Astrocyte (in vitro differentiated cells and primary cell): ENCODE measurements at regions not wholly inside any gene's neighbourhood (a gene's known extent, or its start where the extent isn't known, plus 50 kb on each side); places are given as distances from the start of the nearest gene placed in this dataset.

Source experiments
- DNase-seq: peaks from one replicate; pipeline ENCODE4 v3.0.0-alpha.2; 2010; ENCODE audit warnings: low read depth
- FAIRE-seq: peaks from 2 replicates; lab custom pipeline; 2011; peaks lifted over from hg19 to GRCh38; lab: Jason Lieb, UNC
- H2AFZ ChIP-seq: 2 replicates; pipeline ENCODE4 v1.6.0; 2012; ENCODE audit warnings: low read depth, low read length, inconsistent platforms
- H3K27ac ChIP-seq: 2 replicates; pipeline ENCODE4 v1.5.1; 2011; ENCODE audit warnings: low read depth, low read length, inconsistent platforms
- H3K27me3 ChIP-seq: 2 replicates; pipeline ENCODE4 v1.6.0; 2011; ENCODE audit warnings: low read length, inconsistent platforms; ENCODE audit not compliant: insufficient read depth
- H3K36me3 ChIP-seq: 2 replicates; pipeline ENCODE4 v1.5.1; 2011; ENCODE audit warnings: low read length, inconsistent platforms; ENCODE audit not compliant: insufficient read depth
- H3K4me1 ChIP-seq: 2 replicates; pipeline ENCODE4 v1.5.1; 2011; ENCODE audit warnings: low read length, inconsistent platforms; ENCODE audit not compliant: insufficient read depth
- H3K4me2 ChIP-seq: 2 replicates; pipeline ENCODE4 v1.6.0; 2012; ENCODE audit warnings: low read length, inconsistent platforms
- H3K4me3 ChIP-seq: 2 replicates; pipeline ENCODE4 v1.5.1; 2011; ENCODE audit warnings: low read depth, mild to moderate bottlenecking, low read length, inconsistent platforms; ENCODE audit not compliant: insufficient read depth
- H3K79me2 ChIP-seq: 2 replicates; pipeline ENCODE4 v1.6.0; 2012; ENCODE audit warnings: mild to moderate bottlenecking, low read length, inconsistent platforms; ENCODE audit not compliant: insufficient read depth
- H3K9ac ChIP-seq: 2 replicates; pipeline ENCODE4 v1.6.0; 2012; ENCODE audit warnings: mild to moderate bottlenecking, low read length, inconsistent platforms
- H3K9me3 ChIP-seq: 2 replicates; pipeline ENCODE4 v1.5.1; 2012; ENCODE audit warnings: low read depth, mild to moderate bottlenecking, low read length, inconsistent platforms; ENCODE audit not compliant: insufficient read depth
- H4K20me1 ChIP-seq: 2 replicates; pipeline ENCODE4 v1.6.0; 2012; ENCODE audit warnings: low read length, inconsistent platforms; ENCODE audit not compliant: insufficient read depth
- H3K27ac Mint-ChIP-seq: one replicate; pipeline ENCODE4 v1.8.0; 2021; ENCODE audit warnings: mild to moderate bottlenecking, mixed read lengths; ENCODE audit not compliant: unreplicated experiment
- H3K27me3 Mint-ChIP-seq: one replicate; pipeline ENCODE4 v1.8.0; 2021; ENCODE audit warnings: low read depth, mixed read lengths; ENCODE audit not compliant: unreplicated experiment
- H3K36me3 Mint-ChIP-seq: one replicate; pipeline ENCODE4 v1.8.0; 2021; ENCODE audit warnings: low read depth, mixed read lengths; ENCODE audit not compliant: unreplicated experiment
- H3K4me1 Mint-ChIP-seq: one replicate; pipeline ENCODE4 v1.8.0; 2021; ENCODE audit warnings: low read depth, mixed read lengths; ENCODE audit not compliant: unreplicated experiment
- H3K4me3 Mint-ChIP-seq: one replicate; pipeline ENCODE4 v1.8.0; 2021; ENCODE audit warnings: mild to moderate bottlenecking, moderate library complexity, mixed read lengths; ENCODE audit not compliant: unreplicated experiment
- H3K9me3 Mint-ChIP-seq: one replicate; pipeline ENCODE4 v1.8.0; 2021; ENCODE audit warnings: mild to moderate bottlenecking, mixed read lengths; ENCODE audit not compliant: unreplicated experiment
- EZH2 ChIP-seq: IDR thresholded peaks from 2 replicates; pipeline ENCODE4 v1.6.1; 2012; ENCODE audit warnings: mild to moderate bottlenecking, low read length, inconsistent platforms; ENCODE audit not compliant: insufficient read depth
- TF ChIP-seq, protein P1 (sequence below): IDR thresholded peaks from 2 replicates; pipeline ENCODE4 v1.5.1; 2011; ENCODE audit warnings: low read depth, mild to moderate bottlenecking, inconsistent platforms, low read length, moderate library complexity; ENCODE audit not compliant: insufficient read depth

DNA sequence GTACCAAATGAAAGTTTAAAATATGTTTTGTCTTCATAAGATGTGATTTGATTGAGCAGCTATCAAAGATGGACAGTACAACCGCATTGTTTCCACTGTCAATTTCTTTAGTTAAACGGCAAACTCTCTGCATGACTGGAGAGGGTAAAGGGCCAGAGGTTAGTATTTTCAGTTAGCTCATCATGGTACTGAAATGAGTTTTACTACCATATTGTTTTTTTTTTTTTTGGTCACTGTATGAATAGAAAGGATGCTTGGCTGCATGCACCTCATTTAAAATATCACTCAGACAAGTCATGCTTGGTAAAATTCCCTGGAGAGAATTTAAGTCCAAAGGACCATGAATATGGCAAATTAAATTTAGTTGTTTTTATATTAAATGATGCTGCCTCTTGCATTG lies 942.1 kb upstream of the SPRY2 start:
- DNase-seq (no peak), FAIRE-seq (no peak)
- Histone ChIP-seq H3K4me1 (no peaks in the 10 kb centered on the region), H3K79me2 (no peaks in the 10 kb centered on the region), H3K4me2 (no peak overlapping the region), H3K9me3 (no peaks in the 10 kb centered on the region), H2AFZ (no peak overlapping the region), H3K27ac (no peak overlapping the region), H3K4me3 (no peak overlapping the region), H3K27me3 (no peaks in the 10 kb centered on the region), H3K9ac (no peak overlapping the region), H4K20me1 (no peaks in the 10 kb centered on the region), H3K36me3 (no peaks in the 10 kb centered on the region)
- TF ChIP-seq, protein P1, sequence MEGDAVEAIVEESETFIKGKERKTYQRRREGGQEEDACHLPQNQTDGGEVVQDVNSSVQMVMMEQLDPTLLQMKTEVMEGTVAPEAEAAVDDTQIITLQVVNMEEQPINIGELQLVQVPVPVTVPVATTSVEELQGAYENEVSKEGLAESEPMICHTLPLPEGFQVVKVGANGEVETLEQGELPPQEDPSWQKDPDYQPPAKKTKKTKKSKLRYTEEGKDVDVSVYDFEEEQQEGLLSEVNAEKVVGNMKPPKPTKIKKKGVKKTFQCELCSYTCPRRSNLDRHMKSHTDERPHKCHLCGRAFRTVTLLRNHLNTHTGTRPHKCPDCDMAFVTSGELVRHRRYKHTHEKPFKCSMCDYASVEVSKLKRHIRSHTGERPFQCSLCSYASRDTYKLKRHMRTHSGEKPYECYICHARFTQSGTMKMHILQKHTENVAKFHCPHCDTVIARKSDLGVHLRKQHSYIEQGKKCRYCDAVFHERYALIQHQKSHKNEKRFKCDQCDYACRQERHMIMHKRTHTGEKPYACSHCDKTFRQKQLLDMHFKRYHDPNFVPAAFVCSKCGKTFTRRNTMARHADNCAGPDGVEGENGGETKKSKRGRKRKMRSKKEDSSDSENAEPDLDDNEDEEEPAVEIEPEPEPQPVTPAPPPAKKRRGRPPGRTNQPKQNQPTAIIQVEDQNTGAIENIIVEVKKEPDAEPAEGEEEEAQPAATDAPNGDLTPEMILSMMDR, result no peak
- no peak for TF ChIP-seq EZH2
- no peak overlapping the region for H3K4me3 Mint-ChIP-seq
- peaks cover 9% of the 10 kb centered on the region for H3K4me1 Mint-ChIP-seq
- no peaks in the 10 kb centered on the region for H3K27me3 Mint-ChIP-seq
- no peak overlapping the region for H3K27ac Mint-ChIP-seq
- no peaks in the 10 kb centered on the region for H3K9me3 Mint-ChIP-seq
- no peaks in the 10 kb centered on the region for H3K36me3 Mint-ChIP-seq

DNA sequence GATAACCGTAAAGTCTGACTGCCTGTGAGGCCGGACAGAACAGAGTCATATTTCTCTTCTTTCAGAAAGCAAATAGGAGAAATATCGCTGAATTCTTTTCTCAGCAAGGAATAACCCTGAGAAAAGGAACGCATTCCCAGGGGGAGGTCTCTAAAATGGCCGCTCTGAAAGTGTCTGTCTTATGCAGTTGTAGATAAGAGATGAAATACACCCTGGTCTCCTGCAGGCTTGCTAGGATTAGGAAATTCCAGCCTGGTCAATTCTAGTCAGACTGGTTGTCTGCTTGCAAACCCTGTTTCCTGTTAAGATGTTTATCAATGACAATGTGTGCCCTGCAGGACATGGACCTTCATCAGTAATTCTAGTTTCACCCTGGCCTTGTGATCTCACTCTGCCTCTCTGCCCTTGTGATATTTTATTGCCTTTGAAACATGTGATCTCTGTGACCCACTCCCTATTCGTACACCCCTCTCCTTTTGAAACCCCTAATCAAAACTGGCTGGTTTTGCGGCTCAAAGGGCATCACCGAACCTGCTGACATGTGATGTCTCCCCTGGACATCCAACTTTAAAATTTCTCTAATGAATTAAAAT lies 934.8 kb upstream of the SPRY2 start:
- TF ChIP-seq, protein P1, result no peak
- no peak for TF ChIP-seq EZH2
- Histone ChIP-seq H2AFZ (no peak overlapping the region), H3K79me2 (no peaks in the 10 kb centered on the region), H3K27ac (no peak overlapping the region), H3K9me3 (no peaks in the 10 kb centered on the region), H4K20me1 (no peaks in the 10 kb centered on the region), H3K4me1 (no peaks in the 10 kb centered on the region), H3K4me3 (no peak overlapping the region), H3K4me2 (no peak overlapping the region), H3K9ac (no peak overlapping the region), H3K36me3 (no peaks in the 10 kb centered on the region), H3K27me3 (no peaks in the 10 kb centered on the region)
- no peak overlapping the region for H3K4me3 Mint-ChIP-seq
- DNase-seq (no peak), FAIRE-seq (no peak)
- H3K36me3 Mint-ChIP-seq, result no peaks in the 10 kb centered on the region
- H3K4me1 Mint-ChIP-seq, result peaks cover 9% of the 10 kb centered on the region
- H3K27me3 Mint-ChIP-seq, result no peaks in the 10 kb centered on the region
- H3K9me3 Mint-ChIP-seq, result peaks cover 3% of the 10 kb centered on the region
- no peak overlapping the region for H3K27ac Mint-ChIP-seq

DNA sequence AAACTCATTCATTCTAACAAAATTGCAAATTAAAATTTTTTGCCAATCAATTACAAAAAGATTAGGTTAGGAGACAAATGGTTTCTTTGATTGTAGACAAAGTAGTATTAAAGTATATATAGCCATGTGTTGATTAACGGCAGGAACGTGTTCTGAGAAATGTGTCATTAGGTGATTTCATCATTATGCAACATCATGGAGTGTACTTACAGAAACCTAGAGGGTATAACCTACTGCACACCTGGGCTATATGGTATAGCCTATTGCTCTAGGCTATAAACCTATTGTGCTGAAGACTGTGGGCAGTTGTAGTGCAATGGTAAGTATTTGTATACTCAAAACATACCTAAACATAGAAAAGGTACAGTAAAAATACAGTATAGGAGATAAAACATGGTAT lies 906.8 kb upstream of the SPRY2 start:
- H3K27ac Mint-ChIP-seq, result no peak overlapping the region
- Histone ChIP-seq H3K27ac (no peak overlapping the region), H3K9ac (no peak overlapping the region), H3K27me3 (no peaks in the 10 kb centered on the region), H3K4me1 (no peaks in the 10 kb centered on the region), H3K79me2 (no peaks in the 10 kb centered on the region), H4K20me1 (no peaks in the 10 kb centered on the region), H3K9me3 (no peaks in the 10 kb centered on the region), H3K36me3 (no peaks in the 10 kb centered on the region), H3K4me2 (no peak overlapping the region), H3K4me3 (no peak overlapping the region), H2AFZ (no peak overlapping the region)
- no peaks in the 10 kb centered on the region for H3K27me3 Mint-ChIP-seq
- no peak for DNase-seq
- no peaks in the 10 kb centered on the region for H3K36me3 Mint-ChIP-seq
- TF ChIP-seq EZH2, result no peak
- TF ChIP-seq, protein P1, result no peak
- H3K4me1 Mint-ChIP-seq, result no peaks in the 10 kb centered on the region
- no peak overlapping the region for H3K4me3 Mint-ChIP-seq
- no peaks in the 10 kb centered on the region for H3K9me3 Mint-ChIP-seq
- FAIRE-seq, result no peak
